HG02840 (cell line): ENCODE measurements at regions not wholly inside any gene's neighbourhood (a gene's known extent, or its start where the extent isn't known, plus 50 kb on each side); places are given as distances from the start of the nearest gene placed in this dataset.
"Not testable (repeated sequence)": the region's sequence is repeated elsewhere in the genome, so short reads cannot be mapped to it uniquely, and the experiment has no call there.

Experiments used
- ATAC-seq: cut with Tn5 transposase; IDR thresholded peaks from one replicate; pipeline ENCODE4 v1.9.1; 2021; ENCODE audit warnings: mild to moderate bottlenecking, moderate library complexity, moderate number of reproducible peaks; ENCODE audit not compliant: unreplicated experiment, low FRiP score

DNA sequence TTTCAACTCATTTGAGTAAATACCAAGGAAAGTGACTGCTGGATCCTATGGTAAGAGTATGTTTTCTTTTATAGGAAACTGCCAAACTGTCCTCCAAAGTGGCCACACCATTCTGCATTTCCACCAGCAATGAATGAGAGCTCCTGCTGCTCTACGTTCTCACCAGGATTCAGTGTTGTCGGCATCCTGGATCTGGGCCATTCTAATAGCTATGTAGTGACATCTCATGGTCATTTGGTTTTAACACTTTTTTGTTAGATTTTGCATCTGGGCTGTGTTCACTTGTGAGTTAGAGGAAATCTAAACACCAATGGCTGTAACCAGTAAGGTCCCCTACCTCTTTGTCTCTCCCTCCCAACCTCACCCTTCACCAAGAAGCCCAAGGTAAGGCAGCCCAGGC is 115.9 kb downstream of the ATPSCKMT start:
- ATAC-seq: no peak

DNA sequence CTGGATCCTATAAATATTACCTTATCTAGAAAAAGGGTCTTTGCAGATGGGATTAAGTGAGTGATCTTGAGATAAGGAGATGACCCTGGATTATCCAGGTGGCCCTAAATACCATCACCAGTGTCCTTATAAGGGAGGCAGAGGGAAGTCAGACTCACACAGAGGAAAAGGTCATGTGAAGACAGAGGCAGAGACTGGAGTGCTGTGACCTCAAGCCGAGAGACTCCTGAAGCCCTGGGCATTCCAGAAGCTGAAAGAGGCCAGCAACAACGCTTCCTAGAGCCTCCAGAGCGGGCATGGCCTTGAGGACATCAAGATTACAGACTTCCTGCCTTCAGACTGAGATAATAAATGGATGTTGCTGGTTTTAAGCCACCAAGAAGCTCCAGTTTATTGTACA is 118.8 kb downstream of the ATPSCKMT start:
- ATAC-seq: no peak

GRCh38 chr5:10126900-10127299 is 122.8 kb downstream of the ATPSCKMT start:
- no peak for ATAC-seq

DNA sequence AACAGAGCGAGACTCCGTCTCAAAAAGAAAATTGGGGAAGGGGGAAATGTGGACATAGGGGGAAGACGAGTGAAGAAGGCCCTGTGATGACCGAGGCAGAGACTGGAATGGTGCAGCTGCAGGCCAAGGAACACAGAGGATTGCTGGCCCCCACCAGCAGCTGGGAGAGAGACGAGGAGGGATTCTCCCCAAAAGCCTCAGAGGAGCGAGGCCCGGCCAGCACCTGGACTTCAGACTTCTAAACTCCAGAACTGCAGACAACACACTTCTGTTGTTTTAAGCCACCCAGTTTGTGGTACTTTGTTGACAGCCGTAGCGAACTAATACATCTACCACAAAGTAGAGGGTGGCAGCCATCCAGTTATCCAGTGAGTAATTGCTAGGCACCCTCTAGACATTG is 124.6 kb downstream of the ATPSCKMT start:
- no peak for ATAC-seq

DNA sequence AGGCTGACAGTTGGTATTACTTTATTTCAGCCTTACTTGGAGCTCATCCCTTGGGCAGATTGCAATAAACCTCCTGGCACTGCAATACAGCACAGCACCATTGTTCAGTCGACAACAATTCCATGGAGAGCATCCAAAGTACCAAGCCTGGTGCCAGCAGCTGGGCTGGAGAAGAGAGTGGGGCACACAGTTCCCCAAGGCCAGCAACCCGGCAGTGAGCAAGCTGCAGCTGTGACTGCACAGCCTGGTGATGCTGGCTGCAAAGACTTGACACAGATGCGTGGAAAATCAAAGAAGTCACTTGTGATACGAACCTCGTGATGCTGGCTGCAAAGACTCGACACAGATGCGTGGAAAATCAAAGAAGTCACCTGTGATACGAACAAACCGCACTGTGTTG is 125.4 kb downstream of the ATPSCKMT start:
- no peak for ATAC-seq

GRCh38 chr5:10123254-10123989 is 126.3 kb downstream of the ATPSCKMT start:
- ATAC-seq: no peak

DNA sequence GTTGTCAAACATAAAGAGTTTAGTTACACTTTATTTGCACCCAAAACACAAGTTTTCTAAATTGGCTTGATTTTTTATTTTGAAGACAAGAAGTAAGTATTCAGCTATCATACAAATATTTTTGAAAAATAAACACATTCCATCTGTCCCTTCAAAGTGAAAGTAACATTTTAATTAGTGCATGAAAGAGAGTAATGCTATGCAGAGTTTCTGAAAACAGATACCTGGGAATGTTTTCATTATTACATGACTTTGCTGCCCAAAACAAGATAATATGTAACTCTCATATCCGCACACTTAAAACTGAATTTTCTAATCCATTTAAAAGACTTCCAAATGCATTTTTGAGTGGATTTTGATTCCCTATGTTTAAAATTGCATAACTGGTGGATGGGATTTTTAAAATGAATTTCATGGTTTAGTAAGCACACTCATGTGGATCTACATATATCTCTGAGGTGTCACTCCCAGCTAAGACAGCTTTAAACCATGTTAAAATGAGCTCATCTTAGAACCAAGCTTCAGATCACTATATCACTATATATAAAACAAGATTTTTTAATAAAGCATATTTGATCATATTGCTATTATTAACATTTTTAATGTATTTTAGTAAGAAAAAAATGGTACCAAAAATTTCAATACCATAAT is 127.5 kb downstream of the ATPSCKMT start:
- ATAC-seq: no peak

GRCh38 chr5:10120934-10121333 is 128.8 kb downstream of the ATPSCKMT start:
- ATAC-seq: no peak

DNA sequence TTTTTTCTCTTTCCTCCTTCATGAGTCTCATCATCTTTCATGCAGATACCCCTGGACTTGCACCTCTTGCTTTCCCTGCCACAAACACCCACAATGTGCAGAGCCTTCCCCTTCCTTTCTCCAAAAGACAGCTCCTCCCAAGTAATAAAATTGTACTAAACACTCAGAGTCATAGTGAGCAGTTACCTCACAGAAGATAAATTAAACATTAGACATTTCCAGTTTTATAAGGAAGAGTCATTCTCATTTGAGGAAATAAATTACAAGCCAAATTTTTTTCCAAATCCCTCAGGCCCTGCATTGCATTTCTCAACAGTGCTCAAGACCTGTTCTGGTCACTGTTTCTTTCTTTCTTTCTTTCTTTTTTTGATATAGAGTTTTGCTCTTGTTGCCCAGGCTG is 131.5 kb downstream of the ATPSCKMT start:
- no peak for ATAC-seq

- ATAC-seq: no peak
These were observed 133.1 kb downstream of the ATPSCKMT start for GRCh38 chr5:10116594-10116993.

DNA sequence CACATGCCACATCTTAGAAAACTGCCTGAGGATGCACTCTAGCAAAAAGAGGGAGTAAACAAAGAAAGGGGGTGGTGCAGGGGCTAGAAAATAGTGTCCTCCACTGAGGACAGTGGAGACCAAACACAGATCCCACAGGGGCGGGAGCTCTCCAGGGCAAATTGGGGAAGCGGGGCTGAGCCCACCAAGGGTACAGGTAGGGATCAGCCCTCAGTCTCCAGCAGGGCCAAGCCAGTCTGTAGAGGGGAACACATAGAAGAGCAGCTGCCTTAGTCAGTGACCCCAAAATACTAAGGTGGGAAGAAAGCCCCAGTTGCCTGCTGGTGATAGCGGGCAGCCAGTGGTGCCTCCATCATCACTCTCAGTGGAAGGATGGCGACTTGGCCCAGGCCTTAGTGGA is 134.0 kb downstream of the ATPSCKMT start:
- ATAC-seq: no peak

- ATAC-seq: no peak
These were observed 138.1 kb downstream of the ATPSCKMT start for GRCh38 chr5:10111571-10111970.

DNA sequence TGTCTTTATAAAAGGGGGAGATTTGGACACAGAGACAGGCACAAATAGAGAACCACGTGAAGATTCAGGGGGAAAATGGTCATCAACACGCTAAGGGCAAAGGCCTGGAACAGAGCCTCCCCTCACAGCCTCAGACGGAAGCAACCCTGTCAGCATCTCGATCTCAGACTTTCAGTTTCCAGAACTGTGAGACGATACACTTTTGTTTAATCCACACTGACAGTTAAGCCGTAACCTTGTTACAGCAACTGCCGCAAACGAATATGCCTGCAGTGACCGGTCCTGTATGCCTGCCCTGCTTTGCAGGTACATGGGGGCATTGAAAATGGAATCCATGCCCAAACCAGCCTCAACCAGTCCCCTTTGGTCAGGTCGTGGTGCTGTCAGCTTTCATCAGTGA is 139.5 kb downstream of the ATPSCKMT start:
- ATAC-seq: no peak

DNA sequence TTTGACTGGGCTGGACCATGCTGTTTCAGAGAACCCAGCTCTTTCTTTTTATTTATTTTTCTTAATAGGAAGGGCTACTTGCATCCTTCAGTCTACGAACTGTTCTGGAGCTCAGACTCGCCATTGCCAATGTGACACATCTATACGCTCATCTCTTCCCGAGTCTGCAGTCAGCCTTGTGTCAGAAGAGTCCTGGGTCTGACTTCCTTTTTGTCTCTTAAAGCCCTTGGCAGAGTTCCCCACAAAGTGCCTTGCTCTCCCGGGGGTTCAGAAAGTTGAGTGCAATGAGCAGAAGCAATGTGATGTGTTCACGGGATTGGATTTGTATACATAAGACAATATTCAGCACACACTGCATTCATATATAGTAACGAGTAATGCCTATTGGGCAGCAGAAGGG is 140.4 kb downstream of the ATPSCKMT start:
- ATAC-seq: no peak

DNA sequence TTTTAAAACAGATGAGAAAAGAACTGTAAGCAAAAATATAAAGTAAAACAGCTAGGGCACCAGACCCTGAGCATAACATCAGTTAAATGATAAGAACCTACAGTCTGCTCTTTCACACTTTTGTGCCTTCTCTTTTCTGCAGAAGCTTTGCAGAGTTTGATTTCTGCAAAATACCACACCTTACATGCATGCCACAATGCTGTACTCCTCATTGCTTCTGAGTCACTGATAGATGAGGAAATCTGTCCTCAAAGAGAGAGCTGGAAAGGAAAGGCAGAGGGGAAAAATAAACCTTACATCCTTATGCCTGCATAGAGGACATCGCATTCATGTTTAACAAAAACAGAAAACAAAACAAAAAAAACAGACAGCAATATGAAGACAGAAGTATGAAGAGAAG is 142.9 kb downstream of the ATPSCKMT start:
- ATAC-seq: no peak

- ATAC-seq: no peak
These were observed 143.4 kb downstream of the ATPSCKMT start for GRCh38 chr5:10106285-10106684.

DNA sequence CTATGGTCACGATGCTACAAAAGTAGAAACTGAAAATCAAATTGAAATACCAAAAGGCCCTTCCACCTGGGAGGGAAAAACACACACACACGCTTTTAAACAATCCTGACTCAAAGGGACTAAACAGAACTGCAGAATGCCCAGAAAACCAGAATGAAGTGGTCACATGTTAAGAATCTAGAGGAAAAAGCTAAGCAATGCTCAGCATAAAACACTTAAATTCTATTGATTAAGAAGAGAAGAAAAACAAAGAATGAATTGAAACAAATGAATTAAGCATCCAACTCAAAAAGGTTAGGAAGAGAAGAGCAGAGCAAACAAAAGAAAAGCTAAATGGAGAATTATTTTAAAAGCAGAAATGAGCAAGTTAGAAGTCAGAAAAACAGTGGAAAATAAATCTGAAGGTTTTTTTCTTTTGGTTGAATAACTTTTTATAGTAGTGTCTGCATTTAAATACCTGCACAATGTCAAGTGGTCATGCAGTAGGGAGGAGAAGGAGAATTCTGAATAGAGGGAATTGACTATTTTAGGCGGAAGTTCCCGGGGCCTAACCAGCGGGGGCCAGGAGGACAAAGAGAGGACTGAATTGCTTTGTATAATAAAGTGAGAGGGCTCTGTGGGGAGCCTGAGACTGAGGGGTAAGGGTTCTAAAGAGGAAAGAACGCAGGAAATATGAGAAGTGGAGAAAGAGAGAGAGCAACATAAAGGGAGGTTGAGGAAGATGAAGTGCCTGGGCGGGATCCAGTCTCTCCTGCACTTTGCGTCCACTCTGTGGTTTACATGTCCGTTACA is 146.8 kb downstream of the ATPSCKMT start:
- no peak for ATAC-seq

DNA sequence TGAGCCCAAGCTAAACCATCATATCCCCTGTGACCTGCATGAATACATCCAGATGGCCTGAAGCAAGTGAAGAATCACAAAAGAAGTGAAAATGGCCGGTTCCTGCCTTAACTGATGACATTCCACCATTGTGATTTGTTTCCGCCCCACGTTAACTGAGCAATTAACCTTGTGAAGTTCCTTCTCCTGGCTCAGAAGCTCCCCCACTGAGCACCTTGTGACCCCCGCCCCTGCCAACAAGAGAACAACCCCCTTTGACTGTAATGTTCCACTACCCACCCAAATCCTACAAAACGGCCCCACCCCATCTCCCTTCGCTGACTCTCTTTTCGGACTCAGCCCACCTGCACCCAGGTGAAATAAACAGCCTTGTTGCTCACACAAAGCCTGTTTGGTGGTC is 147.5 kb downstream of the ATPSCKMT start:
- ATAC-seq: not testable (repeated sequence)

GRCh38 chr5:10099548-10099947 is 150.1 kb downstream of the ATPSCKMT start:
- ATAC-seq: no peak

DNA sequence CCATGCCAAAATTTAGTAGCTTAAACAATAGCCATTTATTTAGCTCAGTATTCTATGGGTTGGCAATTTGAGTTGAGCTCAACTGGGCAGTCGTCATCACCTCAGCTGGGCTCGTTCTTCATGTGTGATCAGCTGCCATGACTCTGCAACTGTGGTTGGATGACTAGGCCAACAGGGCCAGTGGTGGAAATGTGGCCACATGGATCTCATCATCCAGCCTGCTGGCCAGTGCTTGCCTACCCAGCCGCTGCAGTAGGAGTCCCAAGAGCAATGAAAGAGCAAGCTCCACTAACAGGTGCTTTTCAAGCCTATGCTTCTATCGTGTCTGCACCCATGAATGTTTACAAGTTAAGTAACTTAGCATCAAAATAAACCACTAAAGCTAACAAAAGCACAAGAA is 158.0 kb downstream of the ATPSCKMT start:
- no peak for ATAC-seq

DNA sequence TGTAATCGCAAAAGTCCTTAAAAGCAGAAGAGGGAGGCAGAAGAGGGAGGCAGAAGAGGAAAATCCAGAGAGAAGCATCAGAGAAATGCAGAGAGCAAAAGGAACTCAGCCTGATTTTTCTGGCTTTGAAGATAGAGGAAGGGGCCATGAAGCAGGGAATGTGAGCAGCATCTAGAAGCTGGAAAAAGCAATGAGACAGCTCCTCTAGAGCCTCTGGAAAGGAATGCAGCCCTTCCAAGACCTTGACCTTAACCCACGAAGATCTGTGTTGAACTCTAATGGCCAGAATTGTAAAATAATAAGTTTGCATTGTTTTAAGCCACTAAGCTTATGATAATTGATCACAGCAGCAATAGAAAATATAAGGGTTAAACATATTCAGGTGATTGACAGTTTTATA is 159.6 kb downstream of the ATPSCKMT start:
- no peak for ATAC-seq

GRCh38 chr5:10085185-10085584 is 164.5 kb downstream of the ATPSCKMT start:
- ATAC-seq: no peak
